Activated CD8-positive, alpha-beta memory T cell treated with anti-CD3 and anti-CD28 coated beads for 24 hours (primary cell): ENCODE measurements at regions not wholly inside any gene's neighbourhood (a gene's known extent, or its start where the extent isn't known, plus 50 kb on each side); places are given as distances from the start of the nearest gene placed in this dataset.
"Not testable (repeated sequence)": the region's sequence is repeated elsewhere in the genome, so short reads cannot be mapped to it uniquely, and the experiment has no call there.

Experiments
- DNase-seq: peaks from one replicate; pipeline ENCODE4 v3.0.0-alpha.2; 2020

DNA sequence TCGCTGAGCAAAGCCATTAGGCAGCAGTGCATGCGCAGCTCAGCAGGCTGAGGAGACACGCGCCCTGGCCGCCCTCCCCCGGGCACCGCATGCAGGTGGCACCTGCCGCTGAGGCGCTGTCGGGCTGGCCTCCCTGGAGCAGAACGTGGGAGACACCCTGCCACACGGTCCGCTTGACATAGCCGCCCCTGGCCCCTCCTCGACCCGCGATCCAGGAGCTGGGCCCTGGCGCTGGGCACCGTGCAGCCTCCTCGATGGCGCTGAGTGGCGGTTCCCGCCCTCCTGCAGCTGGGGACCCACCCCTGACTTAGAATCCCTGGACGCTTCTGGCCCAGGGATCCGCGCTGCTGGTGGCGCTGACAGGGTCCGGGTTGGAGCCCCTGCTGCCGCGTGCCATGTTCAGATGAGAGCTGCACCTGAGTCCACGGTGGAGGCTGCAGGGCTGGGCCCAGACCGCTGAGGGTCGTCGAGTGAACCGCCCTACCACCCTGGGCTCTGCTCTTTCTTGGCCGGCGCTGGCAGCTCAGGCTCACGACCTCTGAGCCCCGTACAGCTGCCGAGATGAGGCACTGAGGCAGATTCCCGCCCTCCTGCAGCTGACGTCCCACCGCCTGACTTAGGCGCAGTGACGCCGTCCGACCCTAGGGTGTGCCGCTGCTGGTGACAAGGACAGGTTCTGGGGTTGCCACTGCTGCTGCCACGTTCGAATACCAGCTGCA is 116.8 kb downstream of the OR13A1 start:
- DNase-seq: no peak

DNA sequence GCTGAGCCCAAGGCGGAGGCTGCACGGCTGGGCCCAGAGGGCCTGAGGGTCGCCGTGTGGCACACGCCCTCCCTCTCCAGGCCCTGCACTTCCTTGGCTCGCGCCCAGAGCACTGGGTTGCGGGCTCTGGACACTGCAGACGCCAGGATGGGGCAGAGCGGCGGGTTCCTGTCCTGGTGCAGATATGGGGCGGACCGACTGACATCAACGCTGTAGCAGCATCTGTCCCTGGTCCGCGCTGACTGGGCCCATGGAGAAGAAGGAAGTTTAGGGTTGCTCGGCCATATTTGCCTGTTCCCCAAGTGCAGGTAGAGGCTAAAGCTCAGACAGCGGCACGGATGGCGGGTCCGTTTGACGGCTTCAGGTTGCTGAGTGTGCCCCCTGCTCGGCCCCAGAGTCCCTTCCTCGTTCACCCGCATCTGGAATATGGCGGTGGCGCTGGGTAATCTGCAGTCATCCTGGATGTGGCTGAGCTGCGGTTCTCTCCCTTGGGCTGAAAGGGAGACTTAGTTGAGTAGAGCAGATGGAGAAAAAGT is 116.1 kb downstream of the OR13A1 start:
- no peak for DNase-seq

DNA sequence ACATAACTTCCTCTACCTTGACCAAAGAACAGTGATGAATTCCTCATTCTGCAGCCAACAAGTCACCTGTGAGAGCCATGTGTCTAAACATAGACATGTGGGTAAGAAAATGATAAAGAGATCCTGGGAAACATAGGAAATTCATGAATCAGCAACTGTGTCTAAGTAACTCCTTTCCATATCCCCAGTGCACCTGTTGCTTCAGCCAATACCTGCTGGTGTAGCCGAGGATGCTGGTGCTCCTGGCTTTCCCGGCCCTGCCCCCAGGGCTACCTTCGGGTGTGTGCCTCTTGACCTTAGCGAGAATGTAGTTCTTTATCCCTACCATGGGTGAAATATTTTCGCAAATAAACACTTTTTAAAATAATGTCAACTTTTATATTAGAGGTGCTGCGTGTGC is 114.1 kb downstream of the OR13A1 start:
- DNase-seq: no peak

DNA sequence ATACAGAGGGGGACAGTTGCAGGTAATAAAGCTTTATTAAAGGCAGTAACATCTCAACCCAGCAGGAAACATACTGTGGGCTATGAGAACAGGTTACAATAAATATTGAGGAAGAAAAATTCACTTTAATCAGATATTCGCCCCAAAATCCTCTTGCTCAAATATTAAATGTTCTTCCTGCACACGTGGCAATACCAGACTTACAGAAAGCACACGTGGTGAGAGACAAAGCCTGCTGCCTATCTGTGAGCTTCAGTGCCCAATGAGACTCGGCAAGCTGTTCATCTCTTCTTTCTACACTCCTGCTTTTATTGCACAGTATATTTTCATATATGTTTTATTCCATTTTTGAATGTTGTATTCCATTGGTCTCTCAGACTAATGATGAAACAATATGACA is 113.2 kb downstream of the OR13A1 start:
- no peak for DNase-seq

DNA sequence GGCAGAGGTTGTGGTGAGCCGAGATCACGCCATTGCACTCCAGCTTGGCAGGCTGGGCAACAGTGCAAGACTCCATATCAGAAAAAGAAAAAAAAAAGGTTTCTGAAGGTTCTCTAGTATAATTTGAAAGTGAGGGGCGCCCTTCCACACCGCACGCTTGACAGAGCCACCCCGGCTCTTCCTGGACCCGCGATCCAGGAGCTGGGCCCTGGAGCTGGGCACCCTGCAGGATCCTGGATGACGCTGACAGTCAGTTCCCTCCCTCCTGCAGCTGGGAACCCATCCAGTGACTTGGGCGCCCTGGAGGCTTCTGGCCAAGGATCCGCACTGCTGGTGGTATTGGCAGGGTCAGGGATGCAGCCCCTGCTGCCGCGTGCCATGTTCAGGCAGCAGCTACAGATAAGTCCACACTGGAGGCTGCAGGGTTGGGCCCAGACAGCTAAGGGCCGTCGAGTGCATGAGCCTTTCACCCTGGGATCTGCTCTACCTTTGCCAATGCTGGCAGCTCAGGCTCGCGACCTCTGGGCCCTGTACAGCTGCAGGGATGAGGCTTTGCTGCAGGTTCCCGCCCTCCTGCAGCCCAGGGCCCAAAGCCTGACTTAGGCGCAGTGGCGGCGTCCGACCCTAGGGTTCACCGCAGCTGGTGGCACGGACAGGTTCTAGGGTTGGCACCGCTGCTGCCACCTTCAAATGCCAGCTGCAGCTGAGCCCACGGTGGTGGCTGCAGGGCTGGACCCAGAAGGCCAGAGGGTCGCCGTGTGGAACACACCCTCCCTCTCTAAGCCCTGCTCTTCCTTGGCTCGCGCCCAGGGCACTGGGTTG is 110.2 kb downstream of the OR13A1 start:
- no peak for DNase-seq

DNA sequence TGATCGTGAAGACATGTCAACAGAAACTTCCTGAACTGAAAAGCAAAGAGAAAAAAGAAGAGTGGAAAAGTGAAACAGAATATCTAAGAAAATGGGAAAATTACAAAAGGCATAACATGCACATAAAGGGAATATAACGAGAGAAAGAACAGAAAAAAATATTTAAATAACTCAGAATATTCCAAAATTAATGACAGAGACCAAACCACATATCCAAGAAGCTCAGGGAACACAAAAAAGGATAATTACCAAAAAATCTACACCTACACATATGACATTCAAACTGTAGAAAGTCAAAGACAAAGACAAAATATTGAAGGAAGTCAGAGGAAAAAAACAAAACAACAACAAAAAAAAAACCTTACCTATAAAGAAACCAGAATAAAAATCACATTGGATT is 105.5 kb downstream of the OR13A1 start:
- DNase-seq: no peak

DNA sequence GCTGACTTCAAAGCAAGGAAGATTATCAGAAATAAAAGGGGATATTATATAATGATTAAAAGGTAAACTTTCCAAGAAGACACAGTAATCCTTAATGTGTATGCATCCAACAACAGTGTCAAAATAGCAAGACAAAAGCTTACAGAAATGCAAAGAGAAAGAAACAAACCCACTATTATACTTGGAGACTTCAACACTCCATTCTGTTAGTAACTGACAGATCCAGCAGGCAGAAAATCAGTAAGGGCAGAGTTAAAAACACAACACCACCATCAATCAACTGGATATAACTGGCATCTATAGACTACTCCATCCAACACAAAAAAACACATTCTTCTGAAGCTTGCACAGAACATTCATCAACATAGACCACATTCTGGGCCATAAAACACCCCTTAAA is 103.8 kb downstream of the OR13A1 start:
- no peak for DNase-seq

DNA sequence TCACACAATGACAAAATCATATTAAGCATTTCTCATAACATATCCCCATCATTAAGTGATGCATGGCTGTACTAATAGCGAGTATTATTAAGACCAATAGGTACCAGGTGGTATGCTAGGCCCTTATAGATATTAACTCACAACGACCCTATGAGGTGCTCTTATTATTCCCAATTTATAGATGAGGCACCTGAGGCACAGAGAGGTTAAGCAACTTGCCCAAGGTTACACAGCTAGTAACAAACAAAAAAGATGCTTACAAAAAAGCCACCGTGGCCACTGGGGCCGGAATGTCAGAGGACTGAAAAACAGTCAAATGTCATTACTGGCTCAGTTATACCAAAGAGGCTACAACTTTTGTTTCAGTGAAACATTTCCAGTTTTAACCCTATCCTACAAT is 96.0 kb downstream of the OR13A1 start:
- no peak for DNase-seq

DNA sequence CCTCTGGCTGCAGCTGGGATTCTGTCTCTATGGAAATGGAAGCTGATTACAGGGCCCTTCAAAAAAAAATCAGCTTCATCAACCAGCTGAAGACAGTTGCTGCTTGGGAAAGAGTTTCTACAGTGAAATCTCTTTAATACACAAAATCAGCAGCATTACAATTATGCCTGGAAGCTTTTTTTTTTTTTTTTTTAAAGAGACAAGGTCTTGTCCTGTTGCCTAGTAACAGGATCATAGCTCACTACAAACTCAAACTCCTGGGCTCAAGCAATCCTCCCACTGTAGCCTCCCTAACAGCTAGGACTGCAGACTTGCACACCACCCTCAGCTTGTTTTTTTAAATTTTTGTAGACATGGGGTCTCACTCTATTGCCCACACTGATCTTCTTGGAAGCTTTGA is 94.5 kb downstream of the OR13A1 start:
- DNase-seq: no peak

DNA sequence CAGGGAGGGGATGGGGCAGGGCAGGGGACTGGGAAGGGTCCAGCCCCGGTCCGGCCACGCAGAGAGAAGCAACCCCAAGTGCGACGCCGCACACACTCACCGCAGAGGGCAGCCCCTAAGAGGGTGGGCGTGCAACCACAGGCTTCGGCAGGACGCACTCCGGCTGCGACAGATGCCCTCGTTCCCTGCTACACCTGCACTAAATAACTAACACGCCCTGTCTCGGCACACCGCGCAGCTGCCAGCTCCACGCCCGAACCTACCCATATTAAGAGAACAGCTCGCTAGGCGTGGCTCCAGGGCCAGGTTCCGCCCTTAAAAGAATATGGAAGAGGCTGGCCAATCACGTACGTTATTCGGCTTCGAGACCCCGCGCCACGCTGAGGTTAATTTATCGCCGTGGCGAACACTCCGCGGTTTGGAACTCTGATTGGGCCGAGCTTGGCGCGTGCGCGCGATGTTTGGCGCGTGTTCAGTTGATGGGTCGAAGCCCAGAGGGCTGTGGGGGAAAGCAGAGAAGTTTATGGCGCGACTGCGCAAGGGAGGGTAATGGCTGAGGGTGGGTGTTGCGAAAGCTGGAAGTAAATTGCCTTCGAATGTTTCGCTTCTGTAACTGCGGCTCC is 91.1 kb downstream of the OR13A1 start:
- no peak for DNase-seq

DNA sequence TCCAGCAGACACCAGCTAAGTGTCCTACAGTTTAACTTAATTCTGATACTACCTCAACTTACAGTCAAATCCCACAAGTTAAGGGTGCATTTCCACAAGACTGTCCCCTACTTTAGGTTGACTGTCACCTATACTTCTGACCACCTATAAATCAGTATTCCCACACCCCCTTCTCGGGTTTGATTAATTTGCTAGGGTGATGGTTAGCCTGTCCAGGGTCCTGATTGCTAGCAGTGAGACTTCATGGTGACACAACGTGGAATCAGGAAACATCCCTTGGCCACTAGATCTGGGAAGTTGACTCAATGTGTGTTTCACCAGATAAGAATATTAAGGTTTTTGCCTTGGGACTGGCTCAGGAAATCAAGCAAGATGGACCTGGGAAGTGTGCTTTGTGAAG is 88.4 kb downstream of the OR13A1 start:
- DNase-seq: no peak

DNA sequence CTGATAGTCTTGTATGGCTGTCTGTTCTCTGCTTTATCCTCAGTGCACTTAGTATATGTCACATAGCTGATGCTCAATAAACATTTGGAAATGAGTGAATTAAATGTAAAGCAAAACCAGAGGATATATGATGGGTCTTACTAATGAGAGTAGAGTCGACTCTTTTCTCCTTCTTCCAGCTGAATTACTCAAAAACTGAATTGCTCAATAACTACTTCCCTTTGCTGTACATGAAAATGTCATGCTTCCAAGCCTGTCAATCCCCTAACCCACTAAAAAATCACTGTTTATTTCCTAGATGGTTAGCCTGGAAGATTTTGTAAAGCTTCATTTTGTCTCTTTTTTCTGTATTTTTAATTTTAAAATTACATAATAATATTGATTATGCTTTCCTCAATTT is 88.0 kb downstream of the OR13A1 start:
- no peak for DNase-seq

DNA sequence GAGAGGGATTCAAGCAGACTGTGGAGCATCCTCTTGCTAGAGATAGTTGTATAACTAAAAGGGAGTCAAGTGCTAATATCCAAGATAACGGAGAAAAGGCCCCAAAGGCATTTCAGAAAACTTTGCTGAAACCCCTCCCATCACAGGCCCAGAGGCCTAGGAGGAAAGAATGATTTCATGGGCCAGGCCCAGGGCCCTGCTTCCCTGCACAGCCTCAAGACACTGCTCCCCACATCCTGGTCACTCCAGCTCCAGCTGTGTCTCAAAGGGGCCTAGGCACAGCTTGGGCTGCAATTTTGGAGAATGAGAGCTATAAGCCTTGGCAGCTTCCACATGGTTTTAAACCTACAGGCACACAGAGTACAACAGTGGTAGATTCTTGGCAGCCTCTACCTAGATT is 85.6 kb downstream of the OR13A1 start:
- DNase-seq: no peak

DNA sequence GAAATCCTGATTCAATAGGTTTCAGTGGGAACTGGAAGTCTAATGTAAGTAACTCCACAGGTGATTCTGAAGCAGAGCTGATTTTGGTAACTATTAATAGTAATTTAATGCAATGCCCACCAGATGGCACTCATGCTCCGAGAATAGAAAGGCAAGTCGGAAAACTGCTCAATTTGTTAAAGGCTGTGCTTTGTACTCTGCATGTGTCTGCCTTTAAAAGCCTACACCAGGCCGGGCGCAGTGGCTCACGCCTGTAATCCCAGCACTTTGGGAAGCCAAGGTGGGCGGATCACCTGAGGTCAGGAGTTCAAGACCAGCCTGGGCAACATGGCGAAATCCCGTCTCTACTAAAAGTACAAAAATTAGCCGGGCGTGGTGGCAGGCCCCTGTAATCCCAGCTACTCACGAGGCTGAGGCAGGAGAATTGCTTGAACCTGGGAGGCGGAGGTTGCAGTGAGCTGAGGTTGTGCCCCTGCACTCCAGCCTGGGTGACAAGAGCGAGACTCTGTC is 80.1 kb downstream of the OR13A1 start:
- peak; percentile 80 for DNase-seq

DNA sequence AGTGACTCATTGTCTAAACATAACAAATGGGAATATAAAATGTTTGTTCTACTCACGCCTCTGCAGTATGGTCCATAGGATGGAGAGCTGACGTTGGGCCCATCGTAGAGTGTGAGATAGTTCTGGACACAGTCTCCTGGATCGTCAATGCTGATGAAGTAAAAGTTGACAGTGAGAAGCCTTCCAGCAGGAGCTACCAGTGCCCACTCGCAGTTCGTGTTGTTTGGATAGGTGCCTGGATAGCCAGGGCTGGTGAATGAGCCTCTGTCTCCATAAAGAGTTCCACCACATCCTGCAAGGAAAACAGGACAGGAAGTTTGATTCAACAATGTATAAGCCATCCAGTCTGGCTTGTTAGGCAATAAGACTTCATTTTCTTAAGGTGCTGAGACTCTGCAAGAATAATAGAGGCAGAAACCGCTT is 79.6 kb downstream of the OR13A1 start:
- DNase-seq: no peak

DNA sequence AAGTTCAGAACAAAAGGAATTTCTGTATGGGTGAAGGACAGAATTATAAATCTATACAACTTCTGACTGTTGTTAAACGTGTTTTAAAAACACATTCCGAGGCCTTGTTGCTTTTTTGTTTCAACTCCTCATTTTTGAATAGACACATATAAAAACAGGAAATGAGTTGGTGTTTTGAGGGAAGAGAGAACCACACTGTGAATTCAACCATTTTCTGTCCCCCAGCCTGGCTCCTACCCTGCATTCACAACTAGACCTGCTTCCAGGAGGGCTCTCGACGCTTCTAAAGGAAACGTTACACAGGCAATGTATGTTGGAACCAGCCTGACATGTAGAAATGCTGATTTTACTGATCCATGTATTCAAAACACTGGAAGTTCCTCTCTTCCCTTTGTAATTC is 76.5 kb downstream of the OR13A1 start:
- DNase-seq: no peak

DNA sequence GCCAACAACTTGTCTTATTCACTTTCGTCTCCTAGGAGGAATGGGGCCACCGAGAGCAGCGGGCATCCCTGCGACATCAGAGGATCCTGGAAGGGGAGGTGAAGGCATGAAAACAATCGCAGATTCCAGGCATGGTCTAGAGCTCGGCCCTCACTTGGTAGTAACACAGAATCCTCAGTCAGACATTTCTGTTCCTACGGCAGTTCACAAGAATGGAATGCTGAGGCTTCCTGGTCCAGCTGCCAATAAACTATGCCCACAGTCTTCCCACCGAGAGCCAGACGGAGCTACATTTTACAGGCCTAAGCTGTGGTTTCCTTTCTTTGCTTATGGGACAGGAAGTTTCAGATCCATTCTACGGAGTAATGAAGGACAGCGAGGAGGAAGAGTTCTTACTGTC is 75.8 kb downstream of the OR13A1 start:
- DNase-seq: no peak

DNA sequence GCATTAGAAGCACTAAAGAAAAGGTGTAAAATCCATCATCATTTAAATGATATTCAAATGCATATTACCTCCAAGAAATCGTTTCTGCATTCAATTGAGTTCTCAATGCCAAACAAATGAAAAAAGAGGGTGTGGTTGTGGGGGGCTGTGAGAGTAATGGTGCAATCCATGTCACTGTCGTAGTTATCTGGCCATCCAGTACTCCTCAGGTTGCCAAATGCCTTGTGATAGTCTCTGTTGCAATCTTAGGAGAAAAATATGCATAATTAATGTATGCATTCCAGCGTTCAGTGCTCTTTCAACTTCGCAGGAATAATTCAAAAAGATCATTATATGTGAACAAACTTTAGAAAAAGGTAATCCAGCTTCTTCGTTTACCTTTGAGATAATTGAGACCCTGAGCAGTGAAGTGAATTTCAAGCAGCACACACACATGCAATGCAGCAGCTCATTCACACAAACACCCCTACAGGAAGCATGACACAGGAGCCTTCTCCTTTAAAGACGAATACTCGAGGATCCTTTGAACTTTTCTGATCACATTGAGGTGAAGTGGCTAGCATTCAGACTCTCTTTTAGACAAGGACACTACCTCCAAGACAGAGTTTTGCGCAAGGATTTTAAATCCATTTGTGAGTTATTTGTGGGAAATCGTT is 73.4 kb downstream of the OR13A1 start:
- DNase-seq: no peak

DNA sequence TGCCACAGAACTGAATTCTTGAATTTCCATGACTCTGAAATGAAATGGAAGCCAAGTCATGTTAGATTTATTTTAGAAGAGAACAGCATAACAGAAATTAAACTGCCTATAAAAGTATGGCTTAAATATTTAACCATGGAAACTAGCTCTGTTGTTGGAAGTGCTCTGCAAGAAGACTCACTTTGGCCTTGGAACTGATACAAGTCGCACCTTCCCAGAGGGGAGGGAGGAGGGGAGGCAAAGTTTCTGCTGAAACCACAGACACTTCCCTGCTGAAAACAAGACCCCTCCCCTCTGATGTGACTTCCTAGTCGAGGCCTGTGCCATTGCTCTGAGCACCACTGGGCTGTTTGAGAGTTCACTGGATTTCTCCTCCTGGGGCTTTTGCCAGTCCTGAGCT is 72.1 kb downstream of the OR13A1 start:
- DNase-seq: no peak

DNA sequence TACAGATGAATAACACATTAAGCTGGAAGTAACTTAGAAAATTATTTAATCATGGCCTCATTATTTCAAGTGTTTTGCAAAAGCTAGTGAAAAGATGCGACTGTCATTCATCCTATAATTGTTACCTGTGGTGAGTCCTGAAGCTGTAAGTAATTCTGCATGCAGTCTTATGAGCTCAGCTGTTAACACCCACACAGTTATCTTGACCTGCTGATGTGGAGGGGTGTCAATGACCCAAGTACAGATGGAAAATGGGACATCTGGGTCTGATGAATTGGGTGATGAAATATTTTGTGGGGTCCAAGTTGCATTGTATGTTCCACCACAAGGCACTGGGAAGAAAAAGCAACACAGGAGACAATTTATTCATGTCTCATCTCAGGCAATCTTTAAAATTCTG is 68.9 kb downstream of the OR13A1 start:
- DNase-seq: no peak

DNA sequence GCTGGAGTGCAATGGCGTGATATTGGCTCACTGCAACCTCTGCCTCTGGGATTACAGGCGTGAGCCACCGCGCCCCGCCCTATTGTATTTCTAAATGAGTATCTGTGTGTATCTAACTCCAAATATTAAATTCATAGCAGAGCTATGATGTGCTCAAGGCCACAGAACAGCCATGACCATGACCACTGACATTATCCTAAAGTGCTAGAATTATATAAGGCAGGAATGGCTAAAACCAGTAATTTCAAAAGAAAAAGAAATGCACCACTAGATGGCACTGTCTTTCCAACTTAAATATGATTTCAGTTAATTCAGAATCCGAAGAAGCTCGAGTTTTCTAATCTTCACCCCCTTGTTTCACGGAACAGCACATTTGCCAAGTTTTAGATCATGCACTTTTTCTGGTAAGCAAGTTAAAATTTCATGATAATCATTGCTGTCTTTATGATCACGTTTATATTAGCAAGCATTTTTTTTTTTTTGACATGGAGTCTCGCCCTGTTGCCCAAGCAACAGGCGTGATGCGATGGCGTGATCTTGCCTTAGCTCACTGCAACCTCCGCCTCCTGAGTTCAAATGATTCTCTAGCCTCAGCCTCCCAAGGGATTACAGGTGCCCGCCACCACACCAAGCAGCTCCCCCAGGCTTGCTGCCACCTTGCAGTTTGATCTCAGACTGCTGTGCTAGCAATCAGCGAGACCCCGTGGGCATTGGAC is 65.3 kb downstream of the OR13A1 start:
- no peak for DNase-seq

DNA sequence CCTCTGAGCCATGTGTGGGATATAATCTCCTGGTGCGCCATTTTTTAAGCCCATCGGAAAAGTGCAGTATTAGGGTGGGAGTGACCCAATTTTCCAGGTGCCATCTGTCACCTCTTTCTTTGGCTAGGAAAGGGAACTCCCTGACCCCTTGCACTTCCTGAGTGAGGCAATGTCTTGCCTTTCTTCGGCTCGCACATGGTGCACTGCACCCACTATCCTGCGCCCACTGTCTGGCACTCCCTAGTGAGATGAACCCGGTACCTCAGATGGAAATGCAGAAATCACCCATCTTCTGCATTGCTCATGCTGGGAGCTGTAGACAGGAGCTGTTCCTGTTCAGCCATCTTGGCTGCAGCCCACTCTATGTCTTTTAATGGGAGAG is 64.7 kb downstream of the OR13A1 start:
- DNase-seq: not testable (repeated sequence)
